ENCODE measurements at regions not wholly inside any gene's neighbourhood (a gene's known extent, or its start where the extent isn't known, plus 50 kb on each side); places are given as distances from the start of the nearest gene placed in this dataset.

- Mint-ChIP-seq H3K27ac (no peak overlapping the region), H3K9me3 (peaks cover 26% of the 10 kb centered on the region), H3K36me3 (ENCODE audit: low read depth) (peaks cover 10% of the 10 kb centered on the region), H3K4me1 (ENCODE audit: low read depth) (no peaks in the 10 kb centered on the region), H3K4me3 (no peak overlapping the region), H3K27me3 (ENCODE audit: low read depth) (peaks cover 5% of the 10 kb centered on the region)
- CTCF ChIA-PET: no interaction called here
- intact Hi-C loops (cut with micrococcal nuclease): no loop called here
- no peak for DNase-seq
These were observed 333.8 kb downstream of the CDH26 start for GRCh38 chr20:60292001-60292520.

GRCh38 chr20:60294632-60295031 lies 336.4 kb downstream of the CDH26 start:
- H3K36me3 Mint-ChIP-seq (ENCODE audit: low read depth): peaks cover 9% of the 10 kb centered on the region
- H3K4me1 Mint-ChIP-seq (ENCODE audit: low read depth): no peaks in the 10 kb centered on the region
- CTCF ChIA-PET: no interaction called here
- peaks cover 21% of the 10 kb centered on the region for H3K9me3 Mint-ChIP-seq
- peaks cover 5% of the 10 kb centered on the region for H3K27me3 Mint-ChIP-seq (ENCODE audit: low read depth)
- H3K4me3 Mint-ChIP-seq: no peak overlapping the region
- no peak overlapping the region for H3K27ac Mint-ChIP-seq
- no peak for DNase-seq
- intact Hi-C loops (cut with micrococcal nuclease): no loop called here

GRCh38 chr20:60295214-60295613 lies 337.0 kb downstream of the CDH26 start:
- CTCF ChIA-PET: no interaction called here
- intact Hi-C loops (cut with micrococcal nuclease): no loop called here

GRCh38 chr20:60297649-60298048 lies 339.4 kb downstream of the CDH26 start:
- intact Hi-C loops (cut with micrococcal nuclease): no loop called here
- H3K9me3 Mint-ChIP-seq: peaks cover 1% of the 10 kb centered on the region

More at GRCh38 chr20:60295214-60295613, 337.0 kb downstream of the CDH26 start:
- H3K36me3 Mint-ChIP-seq (ENCODE audit: low read depth): peaks cover 9% of the 10 kb centered on the region
- no peak overlapping the region for H3K4me3 Mint-ChIP-seq
- H3K27me3 Mint-ChIP-seq (ENCODE audit: low read depth): peaks cover 5% of the 10 kb centered on the region
- peaks cover 20% of the 10 kb centered on the region for H3K9me3 Mint-ChIP-seq
- no peaks in the 10 kb centered on the region for H3K4me1 Mint-ChIP-seq (ENCODE audit: low read depth)
- no peak overlapping the region for H3K27ac Mint-ChIP-seq
- no peak for DNase-seq

GRCh38 chr20:60298647-60299046 lies 340.4 kb downstream of the CDH26 start:
- Mint-ChIP-seq H3K27me3 (ENCODE audit: low read depth) (peaks cover 5% of the 10 kb centered on the region), H3K4me1 (ENCODE audit: low read depth) (no peaks in the 10 kb centered on the region), H3K4me3 (no peak overlapping the region)

More at GRCh38 chr20:60297649-60298048, 339.4 kb downstream of the CDH26 start:
- H3K36me3 Mint-ChIP-seq (ENCODE audit: low read depth): no peaks in the 10 kb centered on the region
- H3K4me3 Mint-ChIP-seq: no peak overlapping the region
- no peak overlapping the region for H3K27ac Mint-ChIP-seq
- H3K4me1 Mint-ChIP-seq (ENCODE audit: low read depth): no peaks in the 10 kb centered on the region
- CTCF ChIA-PET: no interaction called here
- DNase-seq: no peak
- peaks cover 5% of the 10 kb centered on the region for H3K27me3 Mint-ChIP-seq (ENCODE audit: low read depth)

GRCh38 chr20:60299951-60300350 lies 341.7 kb downstream of the CDH26 start:
- DNase-seq: no peak
- no peak overlapping the region for H3K27ac Mint-ChIP-seq
- peaks cover 1% of the 10 kb centered on the region for H3K9me3 Mint-ChIP-seq
- CTCF ChIA-PET: no interaction called here
- H3K4me1 Mint-ChIP-seq (ENCODE audit: low read depth): no peaks in the 10 kb centered on the region
- H3K27me3 Mint-ChIP-seq (ENCODE audit: low read depth): peaks cover 2% of the 10 kb centered on the region
- no peak overlapping the region for H3K4me3 Mint-ChIP-seq
- H3K36me3 Mint-ChIP-seq (ENCODE audit: low read depth): no peaks in the 10 kb centered on the region
- intact Hi-C loops (cut with micrococcal nuclease): no loop called here

More at GRCh38 chr20:60298647-60299046, 340.4 kb downstream of the CDH26 start:
- H3K27ac Mint-ChIP-seq: no peak overlapping the region
- intact Hi-C loops (cut with micrococcal nuclease): no loop called here
- no peak for DNase-seq
- H3K36me3 Mint-ChIP-seq (ENCODE audit: low read depth): no peaks in the 10 kb centered on the region
- CTCF ChIA-PET: no interaction called here
- peaks cover 1% of the 10 kb centered on the region for H3K9me3 Mint-ChIP-seq

GRCh38 chr20:60300374-60300773 lies 342.2 kb downstream of the CDH26 start:
- intact Hi-C loops (cut with micrococcal nuclease): no loop called here
- H3K27me3 Mint-ChIP-seq (ENCODE audit: low read depth): peaks cover 2% of the 10 kb centered on the region
- H3K27ac Mint-ChIP-seq: no peak overlapping the region
- H3K4me1 Mint-ChIP-seq (ENCODE audit: low read depth): no peaks in the 10 kb centered on the region
- no peak overlapping the region for H3K4me3 Mint-ChIP-seq
- H3K36me3 Mint-ChIP-seq (ENCODE audit: low read depth): no peaks in the 10 kb centered on the region
- DNase-seq: no peak
- H3K9me3 Mint-ChIP-seq: no peaks in the 10 kb centered on the region
- CTCF ChIA-PET: interaction anchor here (0.6 kb wide), 1 partner anchor 27 kb away, joined by 3 read pairs; no protein-coding TSS in a partner anchor

GRCh38 chr20:60302875-60303274 lies 344.7 kb downstream of the CDH26 start:
- Mint-ChIP-seq H3K4me1 (ENCODE audit: low read depth) (no peaks in the 10 kb centered on the region), H3K36me3 (ENCODE audit: low read depth) (no peaks in the 10 kb centered on the region), H3K27ac (no peak overlapping the region), H3K27me3 (ENCODE audit: low read depth) (no peaks in the 10 kb centered on the region), H3K4me3 (no peak overlapping the region), H3K9me3 (no peaks in the 10 kb centered on the region)
- DNase-seq: no peak
- CTCF ChIA-PET: no interaction called here
- intact Hi-C loops (cut with micrococcal nuclease): no loop called here

GRCh38 chr20:60304026-60304590 lies 345.9 kb downstream of the CDH26 start:
- Mint-ChIP-seq H3K4me3 (no peak overlapping the region), H3K27ac (no peak overlapping the region), H3K4me1 (ENCODE audit: low read depth) (no peaks in the 10 kb centered on the region), H3K27me3 (ENCODE audit: low read depth) (no peaks in the 10 kb centered on the region), H3K36me3 (ENCODE audit: low read depth) (no peaks in the 10 kb centered on the region), H3K9me3 (no peaks in the 10 kb centered on the region)
- intact Hi-C loops (cut with micrococcal nuclease): no loop called here
- CTCF ChIA-PET: no interaction called here
- DNase-seq: no peak

- Mint-ChIP-seq H3K36me3 (ENCODE audit: low read depth) (no peaks in the 10 kb centered on the region), H3K27ac (no peak overlapping the region), H3K4me3 (no peak overlapping the region), H3K9me3 (no peaks in the 10 kb centered on the region), H3K4me1 (ENCODE audit: low read depth) (no peaks in the 10 kb centered on the region), H3K27me3 (ENCODE audit: low read depth) (no peaks in the 10 kb centered on the region)
- CTCF ChIA-PET: interaction anchor here (0.5 kb wide), 1 partner anchor 18 kb away, joined by 3 read pairs; no protein-coding TSS in a partner anchor
- intact Hi-C loops (cut with micrococcal nuclease): no loop called here
- DNase-seq: no peak
These were observed 346.7 kb downstream of the CDH26 start for GRCh38 chr20:60304931-60305330.

- no peaks in the 10 kb centered on the region for H3K9me3 Mint-ChIP-seq
- H3K36me3 Mint-ChIP-seq (ENCODE audit: low read depth): no peaks in the 10 kb centered on the region
- no peak for DNase-seq
- intact Hi-C loops (cut with micrococcal nuclease): no loop called here
- CTCF ChIA-PET: no interaction called here
- H3K27ac Mint-ChIP-seq: no peak overlapping the region
- H3K4me3 Mint-ChIP-seq: no peak overlapping the region
- no peaks in the 10 kb centered on the region for H3K4me1 Mint-ChIP-seq (ENCODE audit: low read depth)
- no peaks in the 10 kb centered on the region for H3K27me3 Mint-ChIP-seq (ENCODE audit: low read depth)
These were observed 347.9 kb downstream of the CDH26 start for GRCh38 chr20:60306105-60306504.

- H3K9me3 Mint-ChIP-seq: no peaks in the 10 kb centered on the region
- no peak overlapping the region for H3K27ac Mint-ChIP-seq
- no peak for DNase-seq
- no peaks in the 10 kb centered on the region for H3K36me3 Mint-ChIP-seq (ENCODE audit: low read depth)
- no peaks in the 10 kb centered on the region for H3K4me1 Mint-ChIP-seq (ENCODE audit: low read depth)
- no peaks in the 10 kb centered on the region for H3K27me3 Mint-ChIP-seq (ENCODE audit: low read depth)
- intact Hi-C loops (cut with micrococcal nuclease): no loop called here
- CTCF ChIA-PET: no interaction called here
- no peak overlapping the region for H3K4me3 Mint-ChIP-seq
These were observed 348.3 kb downstream of the CDH26 start for GRCh38 chr20:60306551-60306950.

- no peaks in the 10 kb centered on the region for H3K27me3 Mint-ChIP-seq (ENCODE audit: low read depth)
- no peak overlapping the region for H3K27ac Mint-ChIP-seq
- no peaks in the 10 kb centered on the region for H3K36me3 Mint-ChIP-seq (ENCODE audit: low read depth)
- DNase-seq: no peak
- H3K4me1 Mint-ChIP-seq (ENCODE audit: low read depth): no peaks in the 10 kb centered on the region
- no peaks in the 10 kb centered on the region for H3K9me3 Mint-ChIP-seq
- H3K4me3 Mint-ChIP-seq: no peak overlapping the region
- intact Hi-C loops (cut with micrococcal nuclease): no loop called here
- CTCF ChIA-PET: no interaction called here
These were observed 352.5 kb downstream of the CDH26 start for GRCh38 chr20:60310560-60311349.

Measured in activated naive CD4-positive, alpha-beta T cell treated with anti-CD3 and anti-CD28 coated beads for 36 hours (primary cell).